MM.1S (cell line): ENCODE measurements at regions not wholly inside any gene's neighbourhood (a gene's known extent, or its start where the extent isn't known, plus 50 kb on each side); places are given as distances from the start of the nearest gene placed in this dataset.

ENCODE experiments used
- DNase-seq: peaks from one replicate; pipeline ENCODE4 v3.0.0-alpha.2; 2015
- H2AFZ ChIP-seq: fragments of 300-600 bp; sonication (generic); 2 replicates; pipeline ENCODE4 v1.6.0; 2016; ENCODE audit warnings: antibody characterized with exemption, low read length
- H3F3A ChIP-seq: fragments of 300-600 bp; sonication (generic); 2 replicates; pipeline ENCODE4 v1.6.1; 2016; ENCODE audit warnings: mild to moderate bottlenecking, antibody characterized with exemption, low read length, moderate library complexity, mixed read lengths; ENCODE audit not compliant: insufficient read depth
- H3K27ac ChIP-seq: fragments of 300-600 bp; sonication (generic); 2 replicates; pipeline ENCODE4 v1.5.1; 2016; ENCODE audit warnings: mild to moderate bottlenecking, low read length
- H3K27me3 ChIP-seq: fragments of 300-600 bp; sonication (generic); replicated peaks from 2 replicates; pipeline ENCODE4 v1.6.0; 2016; ENCODE audit warnings: low read length; ENCODE audit not compliant: insufficient read depth
- H3K36me3 ChIP-seq: fragments of 300-600 bp; sonication (generic); replicated peaks from 2 replicates; pipeline ENCODE4 v1.6.1; 2016; ENCODE audit warnings: mild to moderate bottlenecking, low read length, mixed read lengths; ENCODE audit not compliant: insufficient read depth
- H3K4me1 ChIP-seq: fragments of 300-600 bp; sonication (generic); 2 replicates; pipeline ENCODE4 v1.6.1; 2016; ENCODE audit warnings: low read length, mixed read lengths
- H3K4me2 ChIP-seq: fragments of 300-600 bp; sonication (generic); 2 replicates; pipeline ENCODE4 v1.6.0; 2016; ENCODE audit warnings: low read depth, low read length
- H3K4me3 ChIP-seq: fragments of 300-600 bp; sonication (generic); 2 replicates; pipeline ENCODE4 v1.5.1; 2016; ENCODE audit warnings: low read length, mixed read lengths
- H3K79me2 ChIP-seq: fragments of 300-600 bp; sonication (generic); 2 replicates; pipeline ENCODE4 v1.6.1; 2016; ENCODE audit warnings: mixed run types, low read length, mixed read lengths
- H3K9ac ChIP-seq: fragments of 300-600 bp; sonication (generic); 2 replicates; pipeline ENCODE4 v1.6.1; 2016; ENCODE audit warnings: low read length, mixed read lengths
- H3K9me2 ChIP-seq: fragments of 300-600 bp; sonication (generic); replicated peaks from 2 replicates; pipeline ENCODE4 v1.6.1; 2016; ENCODE audit warnings: mild to moderate bottlenecking, low read length, mixed read lengths; ENCODE audit not compliant: insufficient read depth
- H3K9me3 ChIP-seq: fragments of 300-600 bp; sonication (generic); replicated peaks from 2 replicates; pipeline ENCODE4 v1.6.1; 2016; ENCODE audit warnings: mild to moderate bottlenecking, low read length, mixed read lengths; ENCODE audit not compliant: insufficient read depth
- H4K20me1 ChIP-seq: fragments of 300-600 bp; sonication (generic); 2 replicates; pipeline ENCODE4 v1.6.1; 2016; ENCODE audit warnings: mild to moderate bottlenecking, low read length, moderate library complexity, mixed read lengths; ENCODE audit not compliant: insufficient read depth
- EZH2 ChIP-seq: fragments of 300-600 bp; sonication (generic); optimal IDR thresholded peaks from 2 replicates; pipeline ENCODE3; 2017; ENCODE audit warnings: low read depth, mild to moderate bottlenecking, antibody characterized with exemption, low read length, mixed read lengths
- EZH2phosphoT487 ChIP-seq: fragments of 300-600 bp; sonication (generic); IDR thresholded peaks from 2 replicates; pipeline ENCODE4 v1.6.1; 2018; ENCODE audit warnings: antibody characterized with exemption, low read length
- TF ChIP-seq, protein P1 (sequence below): fragments of 300-600 bp; sonication (generic); IDR thresholded peaks from 2 replicates; pipeline ENCODE4 v1.5.1; 2016; ENCODE audit warnings: antibody characterized with exemption, low read length, mixed read lengths

- Histone ChIP-seq H3K4me3 (no peak overlapping the region), H3K9me2 (no peaks in the 10 kb centered on the region), H3K4me2 (no peak overlapping the region), H4K20me1 (no peaks in the 10 kb centered on the region), H3K4me1 (no peaks in the 10 kb centered on the region), H3F3A (no peaks in the 10 kb centered on the region), H3K27ac (no peak overlapping the region), H2AFZ (no peak overlapping the region), H3K36me3 (no peaks in the 10 kb centered on the region), H3K9me3 (no peaks in the 10 kb centered on the region), H3K79me2 (no peaks in the 10 kb centered on the region), H3K9ac (no peak overlapping the region), H3K27me3 (no peaks in the 10 kb centered on the region)
- no peak for DNase-seq
- TF ChIP-seq EZH2phosphoT487: no peak
- no peak for TF ChIP-seq EZH2
- TF ChIP-seq, protein P1, sequence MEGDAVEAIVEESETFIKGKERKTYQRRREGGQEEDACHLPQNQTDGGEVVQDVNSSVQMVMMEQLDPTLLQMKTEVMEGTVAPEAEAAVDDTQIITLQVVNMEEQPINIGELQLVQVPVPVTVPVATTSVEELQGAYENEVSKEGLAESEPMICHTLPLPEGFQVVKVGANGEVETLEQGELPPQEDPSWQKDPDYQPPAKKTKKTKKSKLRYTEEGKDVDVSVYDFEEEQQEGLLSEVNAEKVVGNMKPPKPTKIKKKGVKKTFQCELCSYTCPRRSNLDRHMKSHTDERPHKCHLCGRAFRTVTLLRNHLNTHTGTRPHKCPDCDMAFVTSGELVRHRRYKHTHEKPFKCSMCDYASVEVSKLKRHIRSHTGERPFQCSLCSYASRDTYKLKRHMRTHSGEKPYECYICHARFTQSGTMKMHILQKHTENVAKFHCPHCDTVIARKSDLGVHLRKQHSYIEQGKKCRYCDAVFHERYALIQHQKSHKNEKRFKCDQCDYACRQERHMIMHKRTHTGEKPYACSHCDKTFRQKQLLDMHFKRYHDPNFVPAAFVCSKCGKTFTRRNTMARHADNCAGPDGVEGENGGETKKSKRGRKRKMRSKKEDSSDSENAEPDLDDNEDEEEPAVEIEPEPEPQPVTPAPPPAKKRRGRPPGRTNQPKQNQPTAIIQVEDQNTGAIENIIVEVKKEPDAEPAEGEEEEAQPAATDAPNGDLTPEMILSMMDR: no peak
These were observed 511.9 kb upstream of the TNP1 start for GRCh38 chr2:217371781-217372213.

DNA sequence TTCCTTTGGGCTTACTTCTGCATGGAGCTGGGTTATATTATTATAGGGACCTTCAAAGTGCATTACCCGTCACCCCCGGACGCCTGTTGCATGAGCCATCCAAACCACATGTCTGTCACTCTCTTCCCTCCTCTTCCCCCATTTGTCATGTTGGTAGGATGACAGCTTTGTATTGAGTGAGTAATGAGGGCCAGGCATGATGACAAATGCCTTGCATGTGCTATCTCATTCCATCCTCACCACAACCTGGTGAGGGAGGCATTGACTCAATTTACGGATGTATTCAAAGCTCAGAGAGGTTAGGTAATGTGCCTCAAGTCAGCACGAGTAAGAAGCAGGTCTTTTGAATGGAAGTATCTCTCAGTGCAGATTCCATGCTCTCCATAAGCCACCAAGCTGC is 510.5 kb upstream of the TNP1 start:
- Histone ChIP-seq H3K27me3 (no peaks in the 10 kb centered on the region), H3K4me1 (no peaks in the 10 kb centered on the region), H3K36me3 (no peaks in the 10 kb centered on the region), H2AFZ (no peak overlapping the region), H3K4me3 (no peak overlapping the region), H3K9me3 (no peaks in the 10 kb centered on the region), H3K9ac (no peak overlapping the region), H3K9me2 (no peaks in the 10 kb centered on the region), H3F3A (no peaks in the 10 kb centered on the region), H4K20me1 (no peaks in the 10 kb centered on the region), H3K79me2 (no peaks in the 10 kb centered on the region), H3K27ac (no peak overlapping the region), H3K4me2 (no peak overlapping the region)
- no peak for DNase-seq
- TF ChIP-seq EZH2 (no peak), EZH2phosphoT487 (no peak)
- TF ChIP-seq, protein P1: no peak

- H3K27me3 ChIP-seq: no peaks in the 10 kb centered on the region
- H3K4me1 ChIP-seq: no peaks in the 10 kb centered on the region
- no peaks in the 10 kb centered on the region for H3K79me2 ChIP-seq
- no peak overlapping the region for H3K4me3 ChIP-seq
- H3K9me2 ChIP-seq: no peaks in the 10 kb centered on the region
- no peak for DNase-seq
- no peaks in the 10 kb centered on the region for H3F3A ChIP-seq
- no peak overlapping the region for H3K4me2 ChIP-seq
- no peaks in the 10 kb centered on the region for H3K36me3 ChIP-seq
- H2AFZ ChIP-seq: no peak overlapping the region
- H3K9me3 ChIP-seq: no peaks in the 10 kb centered on the region
- H3K27ac ChIP-seq: no peak overlapping the region
- no peaks in the 10 kb centered on the region for H4K20me1 ChIP-seq
- H3K9ac ChIP-seq: no peak overlapping the region
- TF ChIP-seq, protein P1: no peak
- TF ChIP-seq EZH2phosphoT487: no peak
- TF ChIP-seq EZH2: no peak
These were observed 507.6 kb upstream of the TNP1 start for GRCh38 chr2:217367464-217367863.
